ENCODE measurements at regions not wholly inside any gene's neighbourhood (a gene's known extent, or its start where the extent isn't known, plus 50 kb on each side); places are given as distances from the start of the nearest gene placed in this dataset.

GRCh38 chr4:81651243-81651899, 179.7 kb upstream of the RASGEF1B start:
- TF ChIP-seq, protein P1, sequence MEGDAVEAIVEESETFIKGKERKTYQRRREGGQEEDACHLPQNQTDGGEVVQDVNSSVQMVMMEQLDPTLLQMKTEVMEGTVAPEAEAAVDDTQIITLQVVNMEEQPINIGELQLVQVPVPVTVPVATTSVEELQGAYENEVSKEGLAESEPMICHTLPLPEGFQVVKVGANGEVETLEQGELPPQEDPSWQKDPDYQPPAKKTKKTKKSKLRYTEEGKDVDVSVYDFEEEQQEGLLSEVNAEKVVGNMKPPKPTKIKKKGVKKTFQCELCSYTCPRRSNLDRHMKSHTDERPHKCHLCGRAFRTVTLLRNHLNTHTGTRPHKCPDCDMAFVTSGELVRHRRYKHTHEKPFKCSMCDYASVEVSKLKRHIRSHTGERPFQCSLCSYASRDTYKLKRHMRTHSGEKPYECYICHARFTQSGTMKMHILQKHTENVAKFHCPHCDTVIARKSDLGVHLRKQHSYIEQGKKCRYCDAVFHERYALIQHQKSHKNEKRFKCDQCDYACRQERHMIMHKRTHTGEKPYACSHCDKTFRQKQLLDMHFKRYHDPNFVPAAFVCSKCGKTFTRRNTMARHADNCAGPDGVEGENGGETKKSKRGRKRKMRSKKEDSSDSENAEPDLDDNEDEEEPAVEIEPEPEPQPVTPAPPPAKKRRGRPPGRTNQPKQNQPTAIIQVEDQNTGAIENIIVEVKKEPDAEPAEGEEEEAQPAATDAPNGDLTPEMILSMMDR (IDR thresholded peaks at IDR 0.05): no peak
- TF ChIP-seq POLR2A (IDR thresholded peaks at IDR 0.05; ENCODE audit: low read depth) (no peak), EP300 (IDR thresholded peaks at IDR 0.05) (no peak)
